ENCODE measurements at regions not wholly inside any gene's neighbourhood (a gene's known extent, or its start where the extent isn't known, plus 50 kb on each side); places are given as distances from the start of the nearest gene placed in this dataset.

DNA sequence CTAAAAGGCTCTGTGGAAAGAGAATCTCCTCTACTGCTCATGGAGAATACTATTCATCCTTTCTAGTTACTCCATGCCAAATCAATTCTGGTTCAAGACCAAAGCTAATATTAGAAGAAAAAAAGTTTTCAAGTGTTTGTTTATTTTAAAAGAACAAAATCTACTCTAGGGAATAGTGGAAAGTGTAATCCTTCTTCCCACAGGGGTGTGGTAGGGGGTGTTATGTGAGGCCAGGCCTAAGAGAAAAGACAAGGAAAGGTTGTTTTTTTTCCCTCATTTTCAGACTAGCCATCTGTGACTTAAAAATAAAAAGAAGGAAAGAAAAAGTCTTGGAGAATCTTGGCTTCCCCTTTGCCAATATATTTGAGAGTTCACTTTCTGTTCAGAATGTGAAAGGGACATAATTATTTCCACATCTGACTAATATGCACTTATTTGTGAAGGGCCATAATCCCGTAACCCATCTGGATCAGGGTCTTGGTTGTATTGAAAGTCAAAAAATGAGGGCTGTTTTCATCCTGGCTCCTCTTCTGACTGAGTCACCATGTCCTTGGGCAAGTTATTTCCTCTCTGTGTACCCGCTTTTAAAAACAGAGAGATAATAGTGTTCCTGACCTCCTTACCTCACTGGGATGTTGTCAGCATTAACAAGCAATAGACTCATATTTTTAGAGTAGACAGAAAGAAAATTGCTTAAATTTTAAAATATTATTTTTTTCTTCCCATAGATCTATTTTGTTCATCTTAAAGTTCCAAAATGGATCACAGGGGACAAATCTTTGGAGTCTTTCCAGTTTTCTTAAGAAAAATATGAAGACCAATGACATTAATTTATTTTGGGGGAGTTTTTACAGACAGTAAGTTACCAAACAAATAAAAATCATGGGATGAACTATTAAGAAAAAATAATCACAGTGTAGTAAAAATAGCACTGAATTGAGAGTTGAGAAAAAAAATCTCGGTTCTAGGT, 233.7 kb downstream of the IBTK start:
- DNase-seq, result no peak

DNA sequence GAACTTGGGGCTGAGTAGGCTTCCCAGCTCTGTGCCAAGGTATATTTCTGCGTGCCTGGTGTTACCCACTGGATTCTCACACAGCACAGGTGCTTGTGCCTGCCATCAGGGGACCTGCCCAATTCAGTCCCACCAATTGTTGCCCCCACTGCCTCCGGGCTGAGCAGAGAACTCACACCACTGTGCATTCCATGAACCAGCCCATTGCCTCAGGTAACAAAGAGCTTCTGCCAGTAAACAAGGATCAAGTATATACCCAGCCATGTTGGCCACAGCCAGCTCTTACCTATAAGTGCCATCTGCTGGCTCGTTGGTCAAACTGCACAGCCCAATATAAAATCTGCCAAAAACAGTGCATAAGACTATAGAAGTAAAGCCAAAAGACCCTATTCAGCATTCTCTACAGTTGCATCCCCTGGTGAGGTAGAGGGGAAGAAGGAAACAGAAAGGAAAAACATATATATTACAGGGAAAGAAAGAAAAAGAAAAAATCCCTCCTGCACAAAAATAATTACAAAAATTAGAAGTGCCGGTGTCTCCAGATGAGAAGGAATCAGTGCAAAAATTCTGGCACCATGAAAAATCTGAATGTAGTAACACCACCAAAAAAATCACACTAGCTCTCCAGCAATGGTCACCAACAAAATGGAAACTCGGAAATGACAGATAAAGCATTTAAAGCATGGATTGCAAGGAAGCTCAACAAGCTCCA, 241.4 kb downstream of the IBTK start:
- DNase-seq, result peak; percentile 2

DNA sequence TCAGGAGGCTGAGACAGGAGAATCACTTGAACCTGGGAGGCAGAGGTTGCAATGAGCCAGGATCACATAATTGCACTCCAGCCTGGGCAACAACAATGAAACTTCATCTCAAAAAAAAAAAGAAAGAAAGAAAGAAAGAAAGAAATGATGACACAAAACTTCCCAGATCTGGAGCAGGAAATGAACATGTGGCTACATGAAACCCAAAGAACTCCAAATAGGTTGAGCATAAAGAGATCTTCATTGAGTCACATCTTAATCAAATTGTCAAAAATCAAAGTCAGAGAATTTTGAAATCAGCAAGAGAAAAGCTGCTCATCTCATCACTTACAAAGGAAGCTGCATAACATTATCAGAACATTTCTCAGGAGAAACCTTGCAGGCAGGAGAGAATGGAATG, 247.0 kb downstream of the IBTK start:
- no peak for DNase-seq

DNA sequence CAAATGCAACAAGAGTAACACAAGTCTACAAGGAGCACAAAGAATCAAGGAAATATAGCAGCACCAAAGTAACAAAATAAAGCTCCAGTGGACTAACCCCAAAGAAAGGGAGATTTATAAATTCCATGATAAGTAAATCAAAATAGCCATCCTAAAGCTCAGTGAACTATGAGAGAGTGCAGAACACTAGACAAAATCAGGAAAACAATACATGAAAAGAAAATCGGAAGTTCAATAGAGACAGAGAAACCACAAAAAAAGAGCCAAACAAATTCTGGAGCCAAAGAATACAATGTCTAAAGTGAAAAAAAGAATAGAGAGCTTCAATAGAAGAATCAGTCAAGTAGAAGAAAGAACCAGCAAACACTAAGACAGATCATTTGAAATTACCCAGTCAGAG, 247.3 kb upstream of the TENT5A start:
- DNase-seq, result no peak

DNA sequence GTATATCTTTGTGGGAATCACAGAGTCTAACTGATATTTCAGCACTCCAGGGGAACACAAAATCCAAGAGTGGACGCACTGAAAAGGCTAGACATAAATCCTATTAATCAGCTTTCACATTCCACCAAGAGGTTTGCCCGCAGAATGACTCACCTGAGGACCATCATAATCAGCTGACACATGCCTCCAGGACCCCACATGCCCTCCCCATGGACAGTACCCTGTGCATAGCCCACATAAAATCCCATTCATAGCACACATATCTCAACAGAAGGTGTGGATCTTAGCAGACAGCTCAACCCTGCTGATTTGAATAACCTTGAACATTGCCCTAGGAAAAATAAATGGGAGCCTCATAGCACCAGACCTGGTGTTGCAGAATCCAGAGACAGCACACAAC, 246.8 kb upstream of the TENT5A start:
- DNase-seq, result no peak

DNA sequence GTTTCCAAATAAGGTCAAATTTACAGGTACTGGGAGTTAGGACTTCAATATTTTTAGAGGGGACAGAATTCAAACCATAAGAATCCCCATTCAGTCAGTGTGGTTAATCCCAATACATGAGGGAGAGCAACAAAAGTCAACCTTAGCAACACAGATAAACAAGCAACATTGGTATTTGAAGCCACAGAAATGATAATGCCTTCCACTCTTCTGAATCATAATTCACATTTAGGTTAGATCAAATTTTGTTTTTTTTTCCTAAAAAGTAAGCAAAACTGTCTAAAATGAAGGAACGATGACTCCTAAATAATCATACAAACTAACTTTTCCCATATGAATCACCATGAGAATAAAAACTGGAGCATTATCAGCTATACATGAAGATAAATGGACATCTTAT, 246.0 kb upstream of the TENT5A start:
- no peak for DNase-seq

DNA sequence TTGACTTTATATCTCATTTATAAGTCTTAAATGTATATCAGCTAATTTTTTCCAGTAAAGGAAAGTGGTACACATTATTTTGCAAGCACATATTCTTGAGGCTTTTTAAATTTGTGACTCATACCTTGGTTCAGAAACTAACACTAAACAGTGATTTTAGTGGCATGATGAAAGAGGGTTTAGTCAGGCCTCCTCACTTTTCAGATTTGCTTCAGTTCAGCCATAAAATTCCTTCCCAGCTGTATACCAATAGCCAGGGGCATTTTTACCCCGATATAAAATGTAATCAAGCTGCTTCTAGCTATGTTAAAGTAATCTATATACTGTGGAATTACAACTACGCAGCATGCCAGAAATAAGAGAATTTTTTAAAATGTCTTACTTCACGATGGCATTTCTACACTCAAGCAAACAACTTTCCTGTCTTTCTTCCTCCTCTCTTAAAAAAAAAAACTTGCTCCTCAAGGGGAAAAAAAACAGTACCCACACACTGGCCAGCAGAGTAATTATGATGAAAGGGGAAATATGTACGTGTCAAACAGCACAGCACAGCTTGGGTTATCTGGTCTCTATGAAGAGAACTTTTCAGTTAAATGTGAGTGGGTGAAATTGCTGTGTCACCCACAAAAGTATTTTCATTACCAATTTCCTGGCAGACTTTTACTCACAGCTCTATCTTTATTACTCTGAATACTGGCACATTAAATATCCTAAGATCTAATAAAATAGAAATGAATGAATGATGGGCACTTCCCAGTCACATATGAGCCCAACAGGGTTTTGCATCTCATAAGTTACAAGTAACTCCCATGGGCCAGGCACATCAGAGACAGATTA, 244.8 kb upstream of the TENT5A start:
- DNase-seq, result peak; percentile 28

DNA sequence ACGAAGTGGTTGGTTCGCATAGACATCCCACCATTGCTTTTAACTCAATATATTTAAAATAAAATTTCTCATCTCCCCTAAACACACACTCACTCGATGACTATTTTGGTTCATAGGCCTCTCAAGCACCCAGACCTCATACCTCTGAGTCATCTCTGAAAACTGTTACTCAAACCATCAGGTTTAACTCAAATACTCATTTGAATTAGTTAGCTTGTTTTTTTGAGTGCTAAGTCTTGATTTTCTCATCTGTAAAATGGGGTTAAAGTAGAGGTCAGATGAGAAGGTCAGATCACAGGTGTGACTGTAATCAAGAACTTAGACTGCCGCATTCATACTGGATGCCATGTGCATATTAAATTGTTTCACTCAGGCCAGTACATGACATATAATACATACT, 243.9 kb upstream of the TENT5A start:
- DNase-seq, result peak; percentile 54

DNA sequence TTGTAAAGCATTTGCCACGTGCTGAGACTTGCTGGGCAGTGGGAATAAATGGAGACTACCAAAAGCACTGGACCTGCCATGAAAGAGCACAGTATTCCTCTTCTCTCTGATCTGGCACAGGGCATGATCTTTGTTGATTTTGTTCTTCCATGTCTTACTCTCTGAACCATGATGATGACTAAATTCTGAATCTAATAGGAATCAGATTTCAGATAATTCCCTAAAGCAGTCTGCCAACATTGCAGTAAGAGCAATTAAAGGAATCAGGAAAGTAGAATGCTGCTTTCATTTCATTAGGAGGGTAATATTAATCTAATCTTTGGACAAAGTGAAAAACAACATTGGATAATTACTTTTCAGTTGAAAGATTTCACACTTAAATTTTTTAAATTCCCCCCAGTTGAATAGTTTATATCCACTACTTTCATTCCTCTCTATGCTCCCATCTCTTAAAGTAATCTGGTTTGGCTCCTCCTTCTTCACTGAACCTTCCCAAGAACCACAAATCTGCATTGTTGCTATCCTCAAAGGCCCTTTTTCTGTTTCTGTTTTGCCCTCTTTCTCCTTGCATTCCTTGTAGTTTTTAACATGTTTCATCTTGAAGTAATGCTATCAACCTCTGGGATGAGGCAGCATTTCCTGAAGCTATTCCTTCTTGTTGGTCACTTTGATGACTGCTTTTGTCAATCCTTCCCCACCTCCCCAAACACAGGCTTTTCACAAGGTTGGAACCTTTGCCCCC, 243.2 kb upstream of the TENT5A start:
- no peak for DNase-seq

DNA sequence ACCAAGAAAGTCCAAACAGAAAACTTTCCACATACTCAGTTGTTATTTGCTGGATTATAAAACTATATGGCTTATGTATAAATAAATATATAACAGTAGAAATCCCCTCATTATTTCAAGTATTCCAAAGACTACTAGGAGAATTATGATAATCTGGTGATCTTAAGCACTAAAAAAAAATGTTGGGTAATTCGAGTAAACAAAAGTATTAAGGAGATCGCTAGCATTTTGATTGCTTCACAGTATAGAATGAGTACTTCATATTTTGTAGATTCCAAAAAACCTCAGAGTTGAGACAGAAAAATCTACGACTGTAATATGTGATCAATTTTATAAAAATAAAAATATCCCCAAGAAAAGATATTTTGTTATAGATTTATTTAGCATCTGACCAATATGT, 236.4 kb upstream of the TENT5A start:
- no peak for DNase-seq

DNA sequence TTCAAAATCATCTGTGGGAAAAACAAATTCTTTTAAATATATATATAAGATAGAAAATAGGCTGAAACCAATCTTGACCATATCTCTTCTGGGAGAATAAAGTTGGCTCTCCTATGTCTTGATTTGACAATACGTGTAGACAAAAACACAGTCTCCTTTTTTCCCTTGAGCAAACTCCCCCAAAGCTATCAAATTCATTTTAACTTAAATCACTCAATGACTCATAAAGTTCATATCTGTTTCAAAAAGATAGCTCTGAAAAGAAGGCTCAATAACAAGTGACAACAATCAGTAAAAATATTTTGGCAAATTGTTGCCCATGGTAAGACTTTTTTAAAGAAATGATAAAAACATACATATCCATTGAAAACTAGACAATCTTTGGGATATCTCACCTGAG, 236.0 kb upstream of the TENT5A start:
- DNase-seq, result no peak

DNA sequence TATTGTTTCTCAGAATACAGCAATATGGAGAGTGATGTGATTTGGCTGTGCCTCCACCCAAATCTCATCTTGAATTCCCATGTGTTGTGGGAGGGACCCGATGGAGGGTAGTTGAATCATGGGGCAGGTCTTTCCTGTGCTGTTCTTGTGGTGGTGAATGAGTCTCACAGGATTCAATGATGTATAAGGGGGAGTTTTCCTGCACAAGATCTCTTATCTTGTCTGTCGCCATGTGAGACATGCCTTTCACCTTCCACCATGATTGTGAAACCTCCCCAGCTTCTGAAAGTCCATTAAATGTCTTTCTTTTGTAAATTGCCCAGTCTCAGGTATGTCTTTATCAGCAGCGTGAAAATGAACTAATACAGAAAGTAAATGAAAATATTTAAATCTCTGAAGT, 234.8 kb upstream of the TENT5A start:
- DNase-seq, result no peak

DNA sequence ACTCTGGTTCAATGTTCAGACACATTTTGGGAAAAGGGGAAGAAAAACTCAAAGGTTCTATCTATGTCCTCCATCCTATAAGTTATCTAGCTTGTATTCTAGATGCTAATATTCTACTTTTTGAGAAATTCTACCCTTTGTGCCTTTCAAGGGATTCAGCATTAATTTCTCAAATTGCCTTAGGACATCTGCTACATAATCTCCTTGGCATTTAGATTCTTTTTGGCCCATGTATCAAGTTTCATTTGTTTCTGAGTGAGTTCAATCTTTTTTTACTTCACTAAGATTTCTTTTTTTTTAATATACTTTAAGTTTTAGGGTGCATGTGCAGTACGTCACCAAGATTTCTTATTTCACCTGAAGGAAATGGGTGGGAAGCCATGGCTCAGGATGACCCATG, 232.7 kb upstream of the TENT5A start:
- no peak for DNase-seq

DNA sequence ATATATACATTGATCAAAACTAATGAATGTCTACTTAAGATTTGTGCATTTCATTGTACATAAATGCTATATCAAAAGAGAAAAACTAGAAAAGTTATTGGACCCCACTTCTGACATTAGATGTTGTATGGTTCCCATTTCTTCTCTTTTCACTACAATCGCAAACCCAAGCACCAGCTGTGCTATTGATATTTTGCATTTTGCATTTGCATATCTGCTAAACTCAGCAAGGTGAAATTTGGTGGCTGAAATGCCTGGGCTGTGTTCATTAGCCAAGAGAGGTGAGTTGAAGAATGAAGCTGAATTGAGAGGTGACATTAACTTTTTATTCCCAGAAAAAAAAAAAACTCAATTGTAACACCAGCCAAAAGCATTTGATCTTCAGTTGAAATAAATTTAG, 232.1 kb upstream of the TENT5A start:
- DNase-seq, result no peak

DNA sequence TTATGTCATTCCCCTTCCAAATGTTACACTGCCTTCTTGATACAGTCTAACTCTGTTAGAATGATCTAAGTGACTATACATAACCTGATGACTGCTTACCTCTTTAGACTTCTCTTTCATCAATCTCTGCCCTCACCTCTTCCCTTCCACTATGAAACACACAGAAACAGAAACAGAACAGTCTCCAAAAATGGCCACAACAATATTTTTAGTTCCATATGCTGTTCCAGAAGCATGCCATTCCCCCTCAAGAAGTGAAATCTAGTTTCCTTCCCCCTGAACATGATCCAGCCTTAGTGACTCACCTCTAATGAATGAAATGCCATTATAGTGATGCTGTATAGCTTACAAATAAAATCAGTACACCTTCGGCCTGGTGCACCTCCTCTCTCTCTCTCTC, 229.3 kb upstream of the TENT5A start:
- no peak for DNase-seq

DNA sequence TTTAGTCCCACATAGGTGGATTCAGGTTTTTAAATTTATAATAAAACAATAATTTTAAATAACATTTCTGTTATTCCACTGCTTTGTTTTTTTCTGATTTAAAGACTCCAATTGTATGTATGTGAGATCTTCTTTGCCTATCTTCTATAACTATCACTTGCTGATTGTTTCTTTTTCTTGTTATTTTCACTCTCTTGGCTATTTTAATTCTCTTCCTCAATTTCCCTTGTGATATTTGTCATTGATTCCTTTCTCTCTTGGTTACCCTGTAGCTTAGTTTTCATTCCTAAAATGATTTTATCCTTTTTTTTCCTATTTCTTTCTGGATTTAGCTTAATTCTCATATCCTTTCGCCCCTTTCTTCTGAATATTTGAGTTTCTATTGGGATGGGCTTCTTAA, 227.3 kb upstream of the TENT5A start:
- DNase-seq, result no peak

DNA sequence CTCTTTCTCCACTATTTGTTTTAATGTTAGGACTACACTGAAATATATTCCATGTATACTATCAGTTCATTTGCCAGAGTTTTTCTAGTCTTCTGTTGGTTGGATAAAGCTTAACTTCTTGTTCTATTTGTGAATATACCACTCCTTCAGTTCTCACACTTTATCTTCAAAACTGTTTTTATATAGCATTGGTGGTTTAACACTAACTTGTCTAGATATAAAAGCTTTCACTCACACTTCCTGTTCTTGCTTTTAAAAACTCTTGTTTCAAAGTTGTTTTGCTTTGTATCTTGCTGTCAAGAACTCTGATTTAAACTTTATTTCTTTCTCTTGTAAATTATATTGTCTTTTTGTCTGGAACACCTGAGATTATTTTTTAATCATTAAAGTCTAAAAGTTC, 226.8 kb upstream of the TENT5A start:
- no peak for DNase-seq

DNA sequence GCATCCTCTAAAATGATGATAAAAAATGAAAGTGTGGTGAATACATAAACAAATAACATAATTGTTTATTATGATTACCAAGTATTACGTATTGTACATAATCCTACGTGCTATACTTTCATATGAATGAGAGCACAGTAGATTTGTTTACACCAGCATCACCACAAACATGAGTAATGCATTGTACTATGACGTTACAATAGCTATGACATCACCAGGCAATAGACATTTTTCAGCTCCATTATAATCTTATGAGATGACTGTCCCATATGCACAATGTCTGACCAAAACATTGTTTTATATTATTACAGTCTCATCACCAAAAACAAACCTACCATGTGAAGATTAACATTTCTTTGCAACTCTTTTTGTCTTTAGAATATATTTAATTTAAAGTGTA, 225.7 kb upstream of the TENT5A start:
- no peak for DNase-seq

DNA sequence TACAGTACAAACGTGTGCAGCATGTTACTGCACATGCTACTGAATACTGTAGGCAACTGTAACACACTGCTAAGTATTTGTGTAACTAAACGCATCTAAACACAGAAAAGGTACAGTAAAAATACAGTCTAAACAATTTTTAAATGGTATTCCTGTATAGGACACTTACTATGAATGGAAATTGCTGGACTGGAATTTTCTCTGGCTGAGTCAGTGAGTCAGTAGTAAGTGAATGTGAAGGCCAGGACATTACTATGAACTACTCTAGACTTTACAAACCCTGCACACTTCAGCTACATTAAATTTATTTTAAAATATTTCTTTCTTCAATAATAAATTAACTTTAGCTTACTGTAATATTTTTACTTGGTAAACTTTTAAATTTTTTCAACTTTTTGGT, 225.0 kb upstream of the TENT5A start:
- DNase-seq, result no peak

DNA sequence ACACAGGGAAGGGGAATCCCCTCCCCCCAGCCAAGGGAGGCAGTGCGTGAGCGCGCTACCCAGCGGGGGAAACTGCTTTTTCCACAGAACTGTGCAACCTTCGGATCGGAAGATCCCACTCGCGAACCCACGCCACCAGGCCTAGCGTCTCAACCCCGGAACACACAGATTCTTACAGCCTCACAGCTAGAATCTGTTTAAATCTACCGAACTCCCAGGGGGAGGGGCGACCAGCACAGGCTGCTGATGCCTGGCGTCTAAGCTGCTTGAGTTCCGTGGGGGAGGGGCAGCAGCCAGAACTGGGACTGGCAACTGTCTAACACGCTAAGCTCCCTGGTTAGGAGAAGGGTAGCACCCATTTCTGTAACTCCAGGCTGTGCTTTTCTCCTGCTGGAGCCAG, 217.3 kb upstream of the TENT5A start:
- DNase-seq, result no peak

DNA sequence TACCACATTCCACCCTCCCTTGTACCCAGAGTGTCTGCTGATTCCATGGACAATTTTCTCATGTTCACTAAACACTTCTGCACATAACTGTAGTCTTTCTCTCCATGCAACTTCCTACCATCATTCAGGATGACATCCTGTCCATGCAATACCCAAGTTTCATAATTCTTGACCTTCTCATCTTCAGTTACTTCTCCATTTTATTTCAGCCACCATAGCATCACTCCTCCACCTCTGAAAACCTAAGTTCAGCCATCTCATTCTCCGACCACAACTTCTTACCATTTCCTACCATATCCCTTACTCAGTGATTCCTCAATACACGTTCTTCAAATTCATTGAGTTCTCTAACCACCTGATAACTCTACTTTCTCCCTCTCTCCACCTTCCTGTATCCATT, 216.5 kb upstream of the TENT5A start:
- DNase-seq, result no peak

DNA sequence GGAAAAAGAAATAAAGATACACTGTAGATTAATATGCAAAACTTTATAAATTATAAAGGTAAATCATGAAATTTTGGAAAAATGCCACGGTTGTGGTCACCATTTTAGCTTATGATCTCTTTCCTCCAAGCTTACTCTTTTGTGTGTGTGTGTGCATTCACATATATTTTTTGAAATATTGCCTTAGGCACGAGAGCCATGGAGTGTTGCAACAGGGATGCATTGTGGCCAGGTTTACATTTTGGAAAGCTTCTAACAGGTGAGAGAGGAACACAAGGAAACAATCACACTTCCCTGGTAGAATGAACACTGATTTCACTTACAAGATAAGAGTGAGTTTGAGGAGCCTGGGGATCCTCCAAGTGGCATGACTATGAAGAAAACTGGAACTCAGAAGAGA, 214.5 kb upstream of the TENT5A start:
- DNase-seq, result no peak

DNA sequence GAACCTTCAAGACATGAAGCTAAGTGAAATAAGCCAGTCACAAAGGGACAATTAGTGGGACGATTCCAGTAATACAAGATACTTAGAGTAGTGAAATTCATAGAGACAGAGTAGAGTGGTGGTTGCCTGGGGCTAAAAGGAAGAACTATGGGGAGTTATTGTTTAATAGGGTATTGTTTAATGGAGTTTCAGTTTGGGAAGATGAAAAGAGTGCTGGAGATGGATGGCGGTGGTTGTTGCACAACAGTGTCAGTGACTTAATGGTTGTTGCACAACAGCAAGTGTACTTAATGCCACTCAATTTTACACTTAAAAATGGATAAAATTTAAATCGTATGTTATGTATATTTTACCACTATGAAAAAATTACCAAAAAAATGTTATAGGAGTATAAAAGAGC, 209.7 kb upstream of the TENT5A start:
- DNase-seq, result no peak
